ENCODE measurements at regions not wholly inside any gene's neighbourhood (a gene's known extent, or its start where the extent isn't known, plus 50 kb on each side); places are given as distances from the start of the nearest gene placed in this dataset.

DNA sequence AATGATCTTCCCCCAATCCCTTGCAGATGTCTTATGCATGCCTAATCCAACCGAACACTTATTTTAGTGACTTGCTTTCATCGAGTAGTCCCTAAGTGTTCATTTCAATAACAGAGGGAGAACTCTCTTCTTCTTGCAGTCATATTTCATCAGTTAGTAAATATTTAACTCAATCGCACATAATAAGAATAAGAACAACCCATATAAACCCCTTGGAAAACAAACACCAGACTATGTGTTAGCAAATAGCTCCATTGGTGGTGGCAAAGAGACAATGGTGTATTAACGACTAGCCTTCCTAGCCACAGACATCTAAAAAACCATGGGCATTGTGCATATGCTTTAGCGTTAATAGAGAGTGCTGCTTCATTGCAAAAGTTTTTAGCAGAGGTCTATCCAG is 725.8 kb downstream of the BCL11A start:
- TF ChIP-seq CTCF (conservative IDR thresholded peaks at IDR 0.05), result no peak
- H3K9me3 Mint-ChIP-seq, result peaks cover 3% of the 10 kb centered on the region
- Histone ChIP-seq H3K27me3 (ENCODE audit: control insufficient read depth, insufficient read depth, low read length, poor library complexity, severe bottlenecking) (no peaks in the 10 kb centered on the region), H3K27ac (ENCODE audit: low read depth, low read length) (no peak overlapping the region), H3K4me1 (ENCODE audit: control insufficient read depth, insufficient read depth, low read length) (no peaks in the 10 kb centered on the region), H3K9ac (ENCODE audit: extremely low read depth, low read length, poor library complexity, severe bottlenecking) (no peak overlapping the region), H3K36me3 (ENCODE audit: control insufficient read depth, insufficient read depth, low read length) (no peaks in the 10 kb centered on the region), H3K4me3 (ENCODE audit: low read length) (no peak overlapping the region), H3K9me3 (ENCODE audit: control insufficient read depth, low read length) (no peaks in the 10 kb centered on the region)
- no peaks in the 10 kb centered on the region for H3K4me1 Mint-ChIP-seq
- H3K4me3 Mint-ChIP-seq, result no peak overlapping the region
- no peak overlapping the region for H3K27ac Mint-ChIP-seq
- 92 to 97% methylated on average over 4 to 5 of the region's 5 CpGs for WGBS, 2 experiments (ENCODE audit: insufficient coverage in 1 of 2, insufficient read length in 1 of 2)
- DNase-seq, result no peak
- no peaks in the 10 kb centered on the region for H3K36me3 Mint-ChIP-seq (ENCODE audit: low read depth)
- no peaks in the 10 kb centered on the region for H3K27me3 Mint-ChIP-seq (ENCODE audit: insufficient read depth)

DNA sequence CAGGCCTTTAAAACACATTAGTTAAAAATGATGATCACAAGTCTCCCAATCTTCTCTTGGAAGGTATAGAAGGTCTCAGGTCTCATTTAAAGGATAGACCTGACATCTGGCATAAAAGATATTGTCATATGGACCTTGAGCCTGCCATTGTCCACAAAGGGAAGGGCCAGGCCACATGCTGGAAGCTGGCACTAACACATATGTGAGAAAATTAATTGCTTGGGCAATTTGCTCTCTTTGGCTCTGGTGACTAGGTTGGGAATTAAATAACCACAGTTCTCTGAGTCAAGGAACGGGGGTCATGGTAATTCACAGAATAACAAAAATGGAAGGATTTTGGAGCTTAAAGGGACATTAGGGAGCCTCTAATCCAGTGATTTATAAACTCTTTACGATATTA is 727.3 kb downstream of the BCL11A start:
- H3K4me3 Mint-ChIP-seq, result no peak overlapping the region
- TF ChIP-seq CTCF (conservative IDR thresholded peaks at IDR 0.05), result no peak
- no peaks in the 10 kb centered on the region for H3K4me1 ChIP-seq (ENCODE audit: control insufficient read depth, insufficient read depth, low read length)

DNA sequence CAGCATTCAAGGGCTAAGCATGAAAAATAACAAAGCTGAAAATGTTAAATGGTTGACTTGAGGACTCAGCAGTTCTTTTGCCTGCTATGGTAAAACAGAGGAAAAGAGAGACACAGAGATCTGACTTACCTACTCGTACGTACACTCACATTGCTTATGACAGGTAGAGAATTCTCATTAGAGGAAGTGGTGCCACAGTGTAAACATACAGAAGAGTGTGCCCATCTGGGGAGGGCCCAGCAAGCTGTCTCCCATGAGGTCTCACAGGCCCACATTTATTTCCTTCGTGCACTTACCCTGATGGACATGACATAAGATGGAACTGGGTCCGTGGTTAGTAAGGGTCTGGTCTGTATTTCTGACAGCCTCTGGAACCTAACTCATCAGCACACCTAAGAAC is 729.1 kb downstream of the BCL11A start:
- no peaks in the 10 kb centered on the region for H3K9me3 ChIP-seq (ENCODE audit: control insufficient read depth, low read length)
- 83 to 97% methylated on average over 4 of the region's 4 CpGs for WGBS, 2 experiments (ENCODE audit: insufficient coverage in 1 of 2, insufficient read length in 1 of 2)
- Mint-ChIP-seq H3K4me1 (no peaks in the 10 kb centered on the region), H3K9me3 (no peaks in the 10 kb centered on the region), H3K36me3 (ENCODE audit: low read depth) (no peaks in the 10 kb centered on the region), H3K4me3 (no peak overlapping the region), H3K27ac (no peak overlapping the region), H3K27me3 (ENCODE audit: insufficient read depth) (no peaks in the 10 kb centered on the region)
- TF ChIP-seq CTCF (conservative IDR thresholded peaks at IDR 0.05), result no peak
- DNase-seq, result no peak
- no peaks in the 10 kb centered on the region for H3K27me3 ChIP-seq (ENCODE audit: control insufficient read depth, insufficient read depth, low read length, poor library complexity, severe bottlenecking)
- no peaks in the 10 kb centered on the region for H3K36me3 ChIP-seq (ENCODE audit: control insufficient read depth, insufficient read depth, low read length)
- H3K27ac ChIP-seq (ENCODE audit: low read depth, low read length), result no peak overlapping the region
- H3K9ac ChIP-seq (ENCODE audit: extremely low read depth, low read length, poor library complexity, severe bottlenecking), result no peak overlapping the region
- no peaks in the 10 kb centered on the region for H3K4me1 ChIP-seq (ENCODE audit: control insufficient read depth, insufficient read depth, low read length)
- no peak overlapping the region for H3K4me3 ChIP-seq (ENCODE audit: low read length)

More for the DNA sequence above, 727.3 kb downstream of the BCL11A start:
- H3K4me1 Mint-ChIP-seq, result no peaks in the 10 kb centered on the region
- H3K36me3 Mint-ChIP-seq (ENCODE audit: low read depth), result no peaks in the 10 kb centered on the region
- H3K9me3 Mint-ChIP-seq, result no peaks in the 10 kb centered on the region
- no peaks in the 10 kb centered on the region for H3K27me3 Mint-ChIP-seq (ENCODE audit: insufficient read depth)
- H3K27ac Mint-ChIP-seq, result no peak overlapping the region
- Histone ChIP-seq H3K27me3 (ENCODE audit: control insufficient read depth, insufficient read depth, low read length, poor library complexity, severe bottlenecking) (no peaks in the 10 kb centered on the region), H3K9me3 (ENCODE audit: control insufficient read depth, low read length) (no peaks in the 10 kb centered on the region), H3K27ac (ENCODE audit: low read depth, low read length) (no peak overlapping the region), H3K36me3 (ENCODE audit: control insufficient read depth, insufficient read depth, low read length) (no peaks in the 10 kb centered on the region), H3K9ac (ENCODE audit: extremely low read depth, low read length, poor library complexity, severe bottlenecking) (no peak overlapping the region), H3K4me3 (ENCODE audit: low read length) (no peak overlapping the region)
- WGBS, 2 experiments (ENCODE audit: insufficient coverage in 1 of 2, insufficient read length in 1 of 2), result 85 to 100% methylated on average over 1 to 2 of the region's 2 CpGs
- no peak for DNase-seq

All from endodermal cell (in vitro differentiated cells).